ENCODE measurements at regions not wholly inside any gene's neighbourhood (a gene's known extent, or its start where the extent isn't known, plus 50 kb on each side); places are given as distances from the start of the nearest gene placed in this dataset.

DNA sequence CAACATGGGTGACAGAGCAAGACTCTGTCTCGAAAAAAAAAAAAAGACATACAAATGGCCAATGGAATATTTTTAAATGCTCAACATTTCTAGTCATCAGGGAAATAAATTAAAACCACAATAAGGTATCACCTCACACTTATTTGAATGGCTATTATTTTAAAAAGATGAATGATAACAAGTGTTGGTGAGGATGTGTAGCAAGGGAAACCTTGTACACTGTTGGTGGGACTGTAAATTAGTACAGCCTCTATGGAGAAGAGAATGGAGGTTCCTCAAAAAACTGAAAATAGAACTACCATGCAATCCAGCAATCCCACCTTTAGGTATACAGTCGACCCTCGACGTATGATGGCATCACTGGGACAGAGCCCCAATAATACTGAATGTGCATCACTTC is 65.4 kb upstream of the DIP2C start:
- BruUV-seq (replicated peaks): no TSS peak
- POLR2A ChIA-PET: interaction anchor here (0.6 kb wide), 1 partner anchor 125 kb away, joined by 4 read pairs; no protein-coding TSS in a partner anchor

GRCh38 chr10:753530-753929 is 64.1 kb upstream of the DIP2C start:
- Mint-ChIP-seq H3K36me3 (ENCODE audit: insufficient read depth, unreplicated experiment) (no peaks in the 10 kb centered on the region), H3K27me3 (ENCODE audit: insufficient read depth, unreplicated experiment) (peaks cover 9% of the 10 kb centered on the region), H3K27ac (ENCODE audit: low read depth, unreplicated experiment) (no peak overlapping the region), H3K4me1 (ENCODE audit: insufficient read depth, unreplicated experiment) (no peaks in the 10 kb centered on the region), H3K9me3 (ENCODE audit: unreplicated experiment) (peaks cover 14% of the 10 kb centered on the region), H3K4me3 (ENCODE audit: unreplicated experiment) (no peak overlapping the region)
- POLR2A ChIA-PET: no interaction called here
- DNase-seq (ENCODE audit: unreplicated experiment): no peak
- BruUV-seq (replicated peaks): no TSS peak
- no peak for TF ChIP-seq CTCF (IDR thresholded peaks at IDR 0.05; ENCODE audit: unreplicated experiment)
- intact Hi-C loops (cut with micrococcal nuclease): no loop called here
- CTCF ChIA-PET: no interaction called here

More for the DNA sequence above, 65.4 kb upstream of the DIP2C start:
- no peak overlapping the region for H3K27ac Mint-ChIP-seq (ENCODE audit: low read depth, unreplicated experiment)
- H3K4me3 Mint-ChIP-seq (ENCODE audit: unreplicated experiment): no peak overlapping the region
- intact Hi-C loops (cut with micrococcal nuclease): no loop called here
- peaks cover 14% of the 10 kb centered on the region for H3K9me3 Mint-ChIP-seq (ENCODE audit: unreplicated experiment)
- TF ChIP-seq CTCF (IDR thresholded peaks at IDR 0.05; ENCODE audit: unreplicated experiment): no peak
- CTCF ChIA-PET: no interaction called here
- DNase-seq (ENCODE audit: unreplicated experiment): no peak
- H3K4me1 Mint-ChIP-seq (ENCODE audit: insufficient read depth, unreplicated experiment): no peaks in the 10 kb centered on the region
- H3K27me3 Mint-ChIP-seq (ENCODE audit: insufficient read depth, unreplicated experiment): peaks cover 17% of the 10 kb centered on the region
- H3K36me3 Mint-ChIP-seq (ENCODE audit: insufficient read depth, unreplicated experiment): no peaks in the 10 kb centered on the region

DNA sequence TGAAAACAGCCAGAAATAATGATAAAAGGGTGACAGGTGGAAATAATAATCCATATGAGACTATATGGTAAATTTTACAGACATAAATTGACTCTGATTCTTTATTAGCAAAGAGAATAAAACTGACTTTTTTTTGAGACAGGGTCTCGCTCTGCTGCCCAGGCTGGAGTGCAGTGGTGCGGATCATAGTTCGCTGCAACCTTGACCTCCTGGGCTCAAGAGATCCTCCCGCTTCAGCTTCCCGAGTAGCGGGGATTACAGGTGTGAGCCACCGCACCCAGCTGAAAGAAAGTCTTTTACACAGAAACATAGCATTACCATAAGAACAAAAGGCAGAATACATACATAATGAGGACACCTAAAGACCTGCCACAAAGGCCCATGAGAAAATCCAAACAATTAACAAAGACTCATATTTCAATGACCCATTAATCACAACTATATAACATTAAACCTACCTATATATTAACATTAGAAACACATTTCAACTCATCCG is 51.5 kb upstream of the DIP2C start:
- H3K9me3 Mint-ChIP-seq (ENCODE audit: unreplicated experiment): no peaks in the 10 kb centered on the region
- no peaks in the 10 kb centered on the region for H3K36me3 Mint-ChIP-seq (ENCODE audit: insufficient read depth, unreplicated experiment)
- no peak for TF ChIP-seq CTCF (IDR thresholded peaks at IDR 0.05; ENCODE audit: unreplicated experiment)
- CTCF ChIA-PET: no interaction called here
- POLR2A ChIA-PET: no interaction called here
- DNase-seq (ENCODE audit: unreplicated experiment): no peak
- no TSS peak for BruUV-seq (replicated peaks)
- no peak overlapping the region for H3K27ac Mint-ChIP-seq (ENCODE audit: low read depth, unreplicated experiment)
- H3K4me3 Mint-ChIP-seq (ENCODE audit: unreplicated experiment): no peak overlapping the region
- H3K4me1 Mint-ChIP-seq (ENCODE audit: insufficient read depth, unreplicated experiment): no peaks in the 10 kb centered on the region
- H3K27me3 Mint-ChIP-seq (ENCODE audit: insufficient read depth, unreplicated experiment): peaks cover 13% of the 10 kb centered on the region
- intact Hi-C loops (cut with micrococcal nuclease): no loop called here

GRCh38 chr10:739403-739802 is 49.9 kb upstream of the DIP2C start:
- BruUV-seq (replicated peaks): no TSS peak
- CTCF ChIA-PET: no interaction called here
- no peaks in the 10 kb centered on the region for H3K9me3 Mint-ChIP-seq (ENCODE audit: unreplicated experiment)
- no peaks in the 10 kb centered on the region for H3K4me1 Mint-ChIP-seq (ENCODE audit: insufficient read depth, unreplicated experiment)
- no peak overlapping the region for H3K4me3 Mint-ChIP-seq (ENCODE audit: unreplicated experiment)
- intact Hi-C loops (cut with micrococcal nuclease): no loop called here
- TF ChIP-seq CTCF (IDR thresholded peaks at IDR 0.05; ENCODE audit: unreplicated experiment): no peak
- no peak for DNase-seq (ENCODE audit: unreplicated experiment)
- H3K27me3 Mint-ChIP-seq (ENCODE audit: insufficient read depth, unreplicated experiment): peaks cover 22% of the 10 kb centered on the region
- POLR2A ChIA-PET: no interaction called here
- H3K36me3 Mint-ChIP-seq (ENCODE audit: insufficient read depth, unreplicated experiment): no peaks in the 10 kb centered on the region
- H3K27ac Mint-ChIP-seq (ENCODE audit: low read depth, unreplicated experiment): no peak overlapping the region
